Choroid plexus epithelial cell (primary cell): ENCODE measurements at regions not wholly inside any gene's neighbourhood (a gene's known extent, or its start where the extent isn't known, plus 50 kb on each side); places are given as distances from the start of the nearest gene placed in this dataset.

ENCODE experiments used
- DNase-seq: peaks from one replicate; pipeline ENCODE4 v3.0.0-alpha.2; 2010; ENCODE audit warnings: low read depth
- H3K4me3 ChIP-seq: 2 replicates; pipeline ENCODE4 v1.5.1; 2011; ENCODE audit warnings: low read depth, mild to moderate bottlenecking, control low read depth, low read length, moderate library complexity
- CTCF ChIP-seq: conservative IDR thresholded peaks from 2 replicates; pipeline ENCODE4 v1.5.1; 2011; ENCODE audit warnings: low read depth, mild to moderate bottlenecking, control low read depth, inconsistent platforms, low read length, moderate library complexity

- no peak overlapping the region for H3K4me3 ChIP-seq
- no peak for DNase-seq
- no peak for TF ChIP-seq CTCF
Measured at GRCh38 chr1:239879321-239880170, 212.1 kb upstream of the FMN2 start.

- TF ChIP-seq CTCF: no peak
- no peak for DNase-seq
- H3K4me3 ChIP-seq: no peak overlapping the region
Measured at GRCh38 chr1:239882967-239883366, 208.7 kb upstream of the FMN2 start.

GRCh38 chr1:239884796-239885195, 206.9 kb upstream of the FMN2 start:
- H3K4me3 ChIP-seq: no peak overlapping the region
- DNase-seq: no peak
- no peak for TF ChIP-seq CTCF

GRCh38 chr1:239886266-239886665, 205.4 kb upstream of the FMN2 start:
- H3K4me3 ChIP-seq: no peak overlapping the region
- no peak for DNase-seq
- no peak for TF ChIP-seq CTCF

- no peak for TF ChIP-seq CTCF
- DNase-seq: no peak
- no peak overlapping the region for H3K4me3 ChIP-seq
Measured at GRCh38 chr1:239888639-239889038, 203.0 kb upstream of the FMN2 start.

- TF ChIP-seq CTCF: no peak
- no peak for DNase-seq
- H3K4me3 ChIP-seq: no peak overlapping the region
Measured at GRCh38 chr1:239891621-239892358, 199.9 kb upstream of the FMN2 start.
